Liver (tissue), 3 donors: ENCODE measurements at regions not wholly inside any gene's neighbourhood (a gene's known extent, or its start where the extent isn't known, plus 50 kb on each side); places are given as distances from the start of the nearest gene placed in this dataset.

Source experiments
- ATF3 ChIP-seq: IDR thresholded peaks from 2 replicates; pipeline ENCODE4 v1.6.1; 2016; ENCODE audit warnings: antibody characterized with exemption
- CTCF ChIP-seq: fragments of 150-350 bp; IDR thresholded peaks from 2 replicates; pipeline ENCODE4 v1.5.1; 2017; ENCODE audit warnings: improper control_type of control experiment, low read depth, low read length; ENCODE audit not compliant: missing input control
- EGR1 ChIP-seq, 2 donors: IDR thresholded peaks; 2 replicates each; pipeline ENCODE4 v1.6.1; 2016 to 2018; ENCODE audit warnings: antibody characterized with exemption in 2 of 2, low read depth in 2 of 2
- GABPA ChIP-seq, 2 donors: IDR thresholded peaks in 1 of 2; conservative IDR thresholded peaks in 1 of 2; 2 replicates each; pipeline ENCODE4 v1.6.1; 2016; ENCODE audit warnings: antibody characterized with exemption in 2 of 2, mild to moderate bottlenecking in 1 of 2, moderate library complexity in 1 of 2
- JUND ChIP-seq, 2 donors: IDR thresholded peaks; 2 replicates each; pipeline ENCODE4 v1.6.1; 2016; ENCODE audit warnings: antibody characterized with exemption in 2 of 2
- MAX ChIP-seq: IDR thresholded peaks from 2 replicates; pipeline ENCODE4 v1.6.1; 2016; ENCODE audit warnings: antibody characterized with exemption
- NR2F2 ChIP-seq: IDR thresholded peaks from 2 replicates; pipeline ENCODE4 v1.6.1; 2016; ENCODE audit warnings: antibody characterized with exemption
- RAD21 ChIP-seq, 2 donors: IDR thresholded peaks; 2 replicates each; pipeline ENCODE4 v1.6.1; 2016; ENCODE audit warnings: antibody characterized with exemption in 2 of 2, mild to moderate bottlenecking in 2 of 2
- REST ChIP-seq: IDR thresholded peaks from 2 replicates; pipeline ENCODE4 v1.6.1; 2016; ENCODE audit warnings: antibody characterized with exemption, mild to moderate bottlenecking
- RXRA ChIP-seq, 2 donors: IDR thresholded peaks; 2 replicates each; pipeline ENCODE4 v1.6.1; 2017 to 2018; ENCODE audit warnings: antibody characterized with exemption in 2 of 2, mild to moderate bottlenecking in 1 of 2
- SP1 ChIP-seq: IDR thresholded peaks from 2 replicates; pipeline ENCODE4 v1.6.1; 2018; ENCODE audit warnings: antibody characterized with exemption, mild to moderate bottlenecking
- TAF1 ChIP-seq: conservative IDR thresholded peaks from 2 replicates; pipeline ENCODE4 v1.6.1; 2016; ENCODE audit warnings: antibody characterized with exemption, mild to moderate bottlenecking
- YY1 ChIP-seq: IDR thresholded peaks from 2 replicates; pipeline ENCODE4 v1.6.1; 2016; ENCODE audit warnings: antibody characterized with exemption, mild to moderate bottlenecking
- ZBTB33 ChIP-seq: IDR thresholded peaks from 2 replicates; pipeline ENCODE4 v1.6.1; 2016; ENCODE audit warnings: antibody characterized with exemption
- donor health status: healthy.
- donor health status: healthy.

- TF ChIP-seq TAF1 = no peak
- no peak for TF ChIP-seq CTCF
- no peak for TF ChIP-seq REST
- no peak for TF ChIP-seq EGR1 (IDR thresholded peaks at IDR 0.05; ENCODE audit: low read depth in 2 of 2)
- no peak for TF ChIP-seq MAX
- TF ChIP-seq SP1 = no peak
- no peak for TF ChIP-seq RAD21 (IDR thresholded peaks at IDR 0.05)
- TF ChIP-seq JUND (IDR thresholded peaks at IDR 0.05) = no peak
- TF ChIP-seq ATF3 = no peak
- TF ChIP-seq ZBTB33 = no peak
- no peak for TF ChIP-seq YY1
- no peak for TF ChIP-seq NR2F2
- no peak for TF ChIP-seq GABPA (IDR thresholded peaks at IDR 0.05 in 1 of 2, conservative IDR thresholded peaks at IDR 0.05 in 1 of 2)
- TF ChIP-seq RXRA (IDR thresholded peaks at IDR 0.05) = no peak
These were observed 546.1 kb downstream of the NR2F1-AS1 start for GRCh38 chr5:93034621-93035590.
